ENCODE measurements at regions not wholly inside any gene's neighbourhood (a gene's known extent, or its start where the extent isn't known, plus 50 kb on each side); places are given as distances from the start of the nearest gene placed in this dataset.
"Not testable (repeated sequence)": the region's sequence is repeated elsewhere in the genome, so short reads cannot be mapped to it uniquely, and the experiment has no call there.

GRCh38 chr15:20473465-20473864 lies 68.1 kb downstream of the GOLGA6L6 start:
- DNase-seq, result not testable (repeated sequence)

GRCh38 chr15:20472983-20473382 lies 68.6 kb downstream of the GOLGA6L6 start:
- not testable (repeated sequence) for DNase-seq

GRCh38 chr15:20470810-20471209 lies 70.8 kb downstream of the GOLGA6L6 start:
- DNase-seq, result not testable (repeated sequence)

GRCh38 chr15:20441138-20441537 lies 100.5 kb downstream of the GOLGA6L6 start:
- DNase-seq, result not testable (repeated sequence)

- not testable (repeated sequence) for DNase-seq
Measured at GRCh38 chr15:20440390-20440789, 101.2 kb downstream of the GOLGA6L6 start.

GRCh38 chr15:20439111-20439510 lies 102.5 kb downstream of the GOLGA6L6 start:
- not testable (repeated sequence) for DNase-seq

- not testable (repeated sequence) for DNase-seq
Measured at GRCh38 chr15:20438255-20438654, 103.3 kb downstream of the GOLGA6L6 start.

- not testable (repeated sequence) for DNase-seq
Measured at GRCh38 chr15:20433468-20433867, 108.1 kb downstream of the GOLGA6L6 start.

GRCh38 chr15:20430495-20430894 lies 111.1 kb downstream of the GOLGA6L6 start:
- DNase-seq, result not testable (repeated sequence)

- not testable (repeated sequence) for DNase-seq
Measured at GRCh38 chr15:20420710-20421109, 120.9 kb downstream of the GOLGA6L6 start.

- DNase-seq, result not testable (repeated sequence)
Measured at GRCh38 chr15:20416618-20417017, 125.0 kb downstream of the GOLGA6L6 start.

- not testable (repeated sequence) for DNase-seq
Measured at GRCh38 chr15:20409667-20410198, 131.9 kb downstream of the GOLGA6L6 start.

- no peak for DNase-seq
Measured at GRCh38 chr15:20409247-20409646, 132.4 kb downstream of the GOLGA6L6 start.

GRCh38 chr15:20407553-20407952 lies 134.0 kb downstream of the GOLGA6L6 start:
- no peak for DNase-seq

GRCh38 chr15:20404571-20404970 lies 137.0 kb downstream of the GOLGA6L6 start:
- not testable (repeated sequence) for DNase-seq

- DNase-seq, result not testable (repeated sequence)
Measured at GRCh38 chr15:20402586-20402985, 139.0 kb downstream of the GOLGA6L6 start.

- DNase-seq, result not testable (repeated sequence)
Measured at GRCh38 chr15:20401058-20401457, 140.5 kb downstream of the GOLGA6L6 start.

- not testable (repeated sequence) for DNase-seq
Measured at GRCh38 chr15:20398680-20399079, 142.9 kb downstream of the GOLGA6L6 start.

- not testable (repeated sequence) for DNase-seq
Measured at GRCh38 chr15:20388161-20388560, 153.4 kb downstream of the GOLGA6L6 start.

- no peak for DNase-seq
Measured at GRCh38 chr15:20386198-20386597, 155.4 kb downstream of the GOLGA6L6 start.

GRCh38 chr15:20380199-20380598 lies 161.4 kb downstream of the GOLGA6L6 start:
- not testable (repeated sequence) for DNase-seq

- no peak for DNase-seq
Measured at GRCh38 chr15:20376872-20377271, 164.7 kb downstream of the GOLGA6L6 start.

- not testable (repeated sequence) for DNase-seq
Measured at GRCh38 chr15:20372416-20372815, 169.2 kb downstream of the GOLGA6L6 start.

- DNase-seq, result no peak
Measured at GRCh38 chr15:20369500-20369899, 172.1 kb downstream of the GOLGA6L6 start.

- DNase-seq, result no peak
Measured at GRCh38 chr15:20368974-20369373, 172.6 kb downstream of the GOLGA6L6 start.

Data from NCI-H524 (cell line).